SK-N-SH (cell line): ENCODE measurements at regions not wholly inside any gene's neighbourhood (a gene's known extent, or its start where the extent isn't known, plus 50 kb on each side); places are given as distances from the start of the nearest gene placed in this dataset.

Experiments
- GABPA ChIP-seq: IDR thresholded peaks from 2 replicates; pipeline ENCODE4 v1.4.0; 2012; ENCODE audit warnings: low read depth, mild to moderate bottlenecking
- YY1 ChIP-seq: IDR thresholded peaks from 2 replicates; pipeline ENCODE4 v1.4.0; 2012; ENCODE audit warnings: low read depth, mild to moderate bottlenecking
- TF ChIP-seq, protein P1 (sequence below): IDR thresholded peaks from 2 replicates; pipeline ENCODE4 v1.4.0; 2012; ENCODE audit warnings: low read depth, borderline replicate concordance
- TF ChIP-seq, protein P2 (sequence below): IDR thresholded peaks from 2 replicates; pipeline ENCODE4 v1.6.1; 2012; ENCODE audit warnings: mild to moderate bottlenecking, low read depth, low read length, moderate library complexity
- TF ChIP-seq, protein P3 (sequence below): fragments of 200-600 bp; sonication (generic); IDR thresholded peaks from 2 replicates; pipeline ENCODE4 v1.6.1; 2017; ENCODE audit warnings: antibody characterized with exemption, mild to moderate bottlenecking, moderate library complexity

DNA sequence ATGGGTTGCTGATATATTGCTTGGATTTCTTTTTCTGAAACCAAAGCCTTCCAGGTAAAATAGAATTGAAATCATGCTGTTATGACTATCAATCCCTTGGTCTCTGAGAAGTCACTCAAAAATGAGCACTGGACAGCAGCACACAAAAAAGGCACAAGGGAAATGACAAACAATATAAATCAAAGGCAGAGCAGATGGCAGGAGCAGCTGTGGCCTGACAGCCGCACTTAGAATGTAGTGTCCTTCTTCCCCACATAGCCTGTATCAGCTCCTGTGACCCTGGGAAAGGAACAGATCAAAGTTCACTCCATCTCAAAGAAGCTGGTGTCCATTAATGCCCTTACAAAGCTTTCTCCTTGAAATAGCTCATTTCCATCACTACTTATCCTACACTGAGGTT lies 326.7 kb downstream of the SUCLG1 start:
- TF ChIP-seq GABPA (no peak), YY1 (no peak)
- TF ChIP-seq, protein P1, sequence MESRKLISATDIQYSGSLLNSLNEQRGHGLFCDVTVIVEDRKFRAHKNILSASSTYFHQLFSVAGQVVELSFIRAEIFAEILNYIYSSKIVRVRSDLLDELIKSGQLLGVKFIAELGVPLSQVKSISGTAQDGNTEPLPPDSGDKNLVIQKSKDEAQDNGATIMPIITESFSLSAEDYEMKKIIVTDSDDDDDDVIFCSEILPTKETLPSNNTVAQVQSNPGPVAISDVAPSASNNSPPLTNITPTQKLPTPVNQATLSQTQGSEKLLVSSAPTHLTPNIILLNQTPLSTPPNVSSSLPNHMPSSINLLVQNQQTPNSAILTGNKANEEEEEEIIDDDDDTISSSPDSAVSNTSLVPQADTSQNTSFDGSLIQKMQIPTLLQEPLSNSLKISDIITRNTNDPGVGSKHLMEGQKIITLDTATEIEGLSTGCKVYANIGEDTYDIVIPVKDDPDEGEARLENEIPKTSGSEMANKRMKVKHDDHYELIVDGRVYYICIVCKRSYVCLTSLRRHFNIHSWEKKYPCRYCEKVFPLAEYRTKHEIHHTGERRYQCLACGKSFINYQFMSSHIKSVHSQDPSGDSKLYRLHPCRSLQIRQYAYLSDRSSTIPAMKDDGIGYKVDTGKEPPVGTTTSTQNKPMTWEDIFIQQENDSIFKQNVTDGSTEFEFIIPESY, result no peak
- TF ChIP-seq, protein P2, sequence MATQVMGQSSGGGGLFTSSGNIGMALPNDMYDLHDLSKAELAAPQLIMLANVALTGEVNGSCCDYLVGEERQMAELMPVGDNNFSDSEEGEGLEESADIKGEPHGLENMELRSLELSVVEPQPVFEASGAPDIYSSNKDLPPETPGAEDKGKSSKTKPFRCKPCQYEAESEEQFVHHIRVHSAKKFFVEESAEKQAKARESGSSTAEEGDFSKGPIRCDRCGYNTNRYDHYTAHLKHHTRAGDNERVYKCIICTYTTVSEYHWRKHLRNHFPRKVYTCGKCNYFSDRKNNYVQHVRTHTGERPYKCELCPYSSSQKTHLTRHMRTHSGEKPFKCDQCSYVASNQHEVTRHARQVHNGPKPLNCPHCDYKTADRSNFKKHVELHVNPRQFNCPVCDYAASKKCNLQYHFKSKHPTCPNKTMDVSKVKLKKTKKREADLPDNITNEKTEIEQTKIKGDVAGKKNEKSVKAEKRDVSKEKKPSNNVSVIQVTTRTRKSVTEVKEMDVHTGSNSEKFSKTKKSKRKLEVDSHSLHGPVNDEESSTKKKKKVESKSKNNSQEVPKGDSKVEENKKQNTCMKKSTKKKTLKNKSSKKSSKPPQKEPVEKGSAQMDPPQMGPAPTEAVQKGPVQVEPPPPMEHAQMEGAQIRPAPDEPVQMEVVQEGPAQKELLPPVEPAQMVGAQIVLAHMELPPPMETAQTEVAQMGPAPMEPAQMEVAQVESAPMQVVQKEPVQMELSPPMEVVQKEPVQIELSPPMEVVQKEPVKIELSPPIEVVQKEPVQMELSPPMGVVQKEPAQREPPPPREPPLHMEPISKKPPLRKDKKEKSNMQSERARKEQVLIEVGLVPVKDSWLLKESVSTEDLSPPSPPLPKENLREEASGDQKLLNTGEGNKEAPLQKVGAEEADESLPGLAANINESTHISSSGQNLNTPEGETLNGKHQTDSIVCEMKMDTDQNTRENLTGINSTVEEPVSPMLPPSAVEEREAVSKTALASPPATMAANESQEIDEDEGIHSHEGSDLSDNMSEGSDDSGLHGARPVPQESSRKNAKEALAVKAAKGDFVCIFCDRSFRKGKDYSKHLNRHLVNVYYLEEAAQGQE, result no peak
- TF ChIP-seq, protein P3, sequence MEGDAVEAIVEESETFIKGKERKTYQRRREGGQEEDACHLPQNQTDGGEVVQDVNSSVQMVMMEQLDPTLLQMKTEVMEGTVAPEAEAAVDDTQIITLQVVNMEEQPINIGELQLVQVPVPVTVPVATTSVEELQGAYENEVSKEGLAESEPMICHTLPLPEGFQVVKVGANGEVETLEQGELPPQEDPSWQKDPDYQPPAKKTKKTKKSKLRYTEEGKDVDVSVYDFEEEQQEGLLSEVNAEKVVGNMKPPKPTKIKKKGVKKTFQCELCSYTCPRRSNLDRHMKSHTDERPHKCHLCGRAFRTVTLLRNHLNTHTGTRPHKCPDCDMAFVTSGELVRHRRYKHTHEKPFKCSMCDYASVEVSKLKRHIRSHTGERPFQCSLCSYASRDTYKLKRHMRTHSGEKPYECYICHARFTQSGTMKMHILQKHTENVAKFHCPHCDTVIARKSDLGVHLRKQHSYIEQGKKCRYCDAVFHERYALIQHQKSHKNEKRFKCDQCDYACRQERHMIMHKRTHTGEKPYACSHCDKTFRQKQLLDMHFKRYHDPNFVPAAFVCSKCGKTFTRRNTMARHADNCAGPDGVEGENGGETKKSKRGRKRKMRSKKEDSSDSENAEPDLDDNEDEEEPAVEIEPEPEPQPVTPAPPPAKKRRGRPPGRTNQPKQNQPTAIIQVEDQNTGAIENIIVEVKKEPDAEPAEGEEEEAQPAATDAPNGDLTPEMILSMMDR, result no peak
